MM.1S (cell line): ENCODE measurements at regions not wholly inside any gene's neighbourhood (a gene's known extent, or its start where the extent isn't known, plus 50 kb on each side); places are given as distances from the start of the nearest gene placed in this dataset.

Experiments used
- DNase-seq: peaks from one replicate; pipeline ENCODE4 v3.0.0-alpha.2; 2015
- H2AFZ ChIP-seq: fragments of 300-600 bp; sonication (generic); 2 replicates; pipeline ENCODE4 v1.6.0; 2016; ENCODE audit warnings: antibody characterized with exemption, low read length
- H3F3A ChIP-seq: fragments of 300-600 bp; sonication (generic); 2 replicates; pipeline ENCODE4 v1.6.1; 2016; ENCODE audit warnings: mild to moderate bottlenecking, antibody characterized with exemption, low read length, moderate library complexity, mixed read lengths; ENCODE audit not compliant: insufficient read depth
- H3K27ac ChIP-seq: fragments of 300-600 bp; sonication (generic); 2 replicates; pipeline ENCODE4 v1.5.1; 2016; ENCODE audit warnings: mild to moderate bottlenecking, low read length
- H3K27me3 ChIP-seq: fragments of 300-600 bp; sonication (generic); replicated peaks from 2 replicates; pipeline ENCODE4 v1.6.0; 2016; ENCODE audit warnings: low read length; ENCODE audit not compliant: insufficient read depth
- H3K36me3 ChIP-seq: fragments of 300-600 bp; sonication (generic); replicated peaks from 2 replicates; pipeline ENCODE4 v1.6.1; 2016; ENCODE audit warnings: mild to moderate bottlenecking, low read length, mixed read lengths; ENCODE audit not compliant: insufficient read depth
- H3K4me1 ChIP-seq: fragments of 300-600 bp; sonication (generic); 2 replicates; pipeline ENCODE4 v1.6.1; 2016; ENCODE audit warnings: low read length, mixed read lengths
- H3K4me2 ChIP-seq: fragments of 300-600 bp; sonication (generic); 2 replicates; pipeline ENCODE4 v1.6.0; 2016; ENCODE audit warnings: low read depth, low read length
- H3K4me3 ChIP-seq: fragments of 300-600 bp; sonication (generic); 2 replicates; pipeline ENCODE4 v1.5.1; 2016; ENCODE audit warnings: low read length, mixed read lengths
- H3K79me2 ChIP-seq: fragments of 300-600 bp; sonication (generic); 2 replicates; pipeline ENCODE4 v1.6.1; 2016; ENCODE audit warnings: mixed run types, low read length, mixed read lengths
- H3K9ac ChIP-seq: fragments of 300-600 bp; sonication (generic); 2 replicates; pipeline ENCODE4 v1.6.1; 2016; ENCODE audit warnings: low read length, mixed read lengths
- H3K9me2 ChIP-seq: fragments of 300-600 bp; sonication (generic); replicated peaks from 2 replicates; pipeline ENCODE4 v1.6.1; 2016; ENCODE audit warnings: mild to moderate bottlenecking, low read length, mixed read lengths; ENCODE audit not compliant: insufficient read depth
- H3K9me3 ChIP-seq: fragments of 300-600 bp; sonication (generic); replicated peaks from 2 replicates; pipeline ENCODE4 v1.6.1; 2016; ENCODE audit warnings: mild to moderate bottlenecking, low read length, mixed read lengths; ENCODE audit not compliant: insufficient read depth
- H4K20me1 ChIP-seq: fragments of 300-600 bp; sonication (generic); 2 replicates; pipeline ENCODE4 v1.6.1; 2016; ENCODE audit warnings: mild to moderate bottlenecking, low read length, moderate library complexity, mixed read lengths; ENCODE audit not compliant: insufficient read depth
- CTCF ChIP-seq: fragments of 300-600 bp; sonication (generic); IDR thresholded peaks from 2 replicates; pipeline ENCODE4 v1.5.1; 2016; ENCODE audit warnings: antibody characterized with exemption, low read length, mixed read lengths
- EZH2 ChIP-seq: fragments of 300-600 bp; sonication (generic); optimal IDR thresholded peaks from 2 replicates; pipeline ENCODE3; 2017; ENCODE audit warnings: low read depth, mild to moderate bottlenecking, antibody characterized with exemption, low read length, mixed read lengths
- EZH2phosphoT487 ChIP-seq: fragments of 300-600 bp; sonication (generic); IDR thresholded peaks from 2 replicates; pipeline ENCODE4 v1.6.1; 2018; ENCODE audit warnings: antibody characterized with exemption, low read length

- TF ChIP-seq CTCF = no peak
- H3K27ac ChIP-seq = no peak overlapping the region
- H3K9me2 ChIP-seq = no peaks in the 10 kb centered on the region
Observed at GRCh38 chr9:118891213-118891612, 478.0 kb downstream of the BRINP1 start.

GRCh38 chr9:118896324-118897000 is 472.8 kb downstream of the BRINP1 start:
- no peaks in the 10 kb centered on the region for H3K9me3 ChIP-seq
- no peaks in the 10 kb centered on the region for H3K4me1 ChIP-seq
- TF ChIP-seq EZH2 = no peak
- no peak for TF ChIP-seq CTCF
- no peak for TF ChIP-seq EZH2phosphoT487
- no peaks in the 10 kb centered on the region for H3K36me3 ChIP-seq
- no peak overlapping the region for H3K4me2 ChIP-seq
- no peaks in the 10 kb centered on the region for H3K27me3 ChIP-seq
- no peak overlapping the region for H3K4me3 ChIP-seq
- no peaks in the 10 kb centered on the region for H4K20me1 ChIP-seq
- no peak overlapping the region for H3K9ac ChIP-seq
- H2AFZ ChIP-seq = no peak overlapping the region
- H3K9me2 ChIP-seq = no peaks in the 10 kb centered on the region
- no peak for DNase-seq
- H3K79me2 ChIP-seq = no peaks in the 10 kb centered on the region
- no peak overlapping the region for H3K27ac ChIP-seq
- no peaks in the 10 kb centered on the region for H3F3A ChIP-seq

More at GRCh38 chr9:118891213-118891612, 478.0 kb downstream of the BRINP1 start:
- H3K36me3 ChIP-seq = no peaks in the 10 kb centered on the region
- H2AFZ ChIP-seq = no peak overlapping the region
- no peaks in the 10 kb centered on the region for H3F3A ChIP-seq
- no peak overlapping the region for H3K4me3 ChIP-seq
- no peaks in the 10 kb centered on the region for H3K79me2 ChIP-seq
- no peak for DNase-seq
- H3K4me2 ChIP-seq = no peak overlapping the region
- H3K9ac ChIP-seq = no peak overlapping the region
- no peaks in the 10 kb centered on the region for H3K4me1 ChIP-seq
- H3K9me3 ChIP-seq = no peaks in the 10 kb centered on the region
- H3K27me3 ChIP-seq = no peaks in the 10 kb centered on the region
- H4K20me1 ChIP-seq = no peaks in the 10 kb centered on the region

GRCh38 chr9:118918180-118918579 is 451.1 kb downstream of the BRINP1 start:
- Histone ChIP-seq H3K36me3 (no peaks in the 10 kb centered on the region), H3K9ac (no peak overlapping the region), H3K9me3 (no peaks in the 10 kb centered on the region), H3K9me2 (no peaks in the 10 kb centered on the region), H3K79me2 (no peaks in the 10 kb centered on the region), H3K4me1 (no peaks in the 10 kb centered on the region), H3K27ac (no peak overlapping the region), H4K20me1 (no peaks in the 10 kb centered on the region), H3K4me3 (no peak overlapping the region), H3K27me3 (no peaks in the 10 kb centered on the region), H3F3A (no peaks in the 10 kb centered on the region), H3K4me2 (no peak overlapping the region), H2AFZ (no peak overlapping the region)
- no peak for TF ChIP-seq EZH2
- TF ChIP-seq EZH2phosphoT487 = no peak
- TF ChIP-seq CTCF = no peak
- no peak for DNase-seq
